ENCODE measurements at regions not wholly inside any gene's neighbourhood (a gene's known extent, or its start where the extent isn't known, plus 50 kb on each side); places are given as distances from the start of the nearest gene placed in this dataset.

GRCh38 chr6:167513778-167514177 is 188.9 kb downstream of the TTLL2 start:
- TF ChIP-seq CTCF (IDR thresholded peaks at IDR 0.05) (no peak), POLR2A (IDR thresholded peaks at IDR 0.05) (no peak)
